ENCODE measurements at regions not wholly inside any gene's neighbourhood (a gene's known extent, or its start where the extent isn't known, plus 50 kb on each side); places are given as distances from the start of the nearest gene placed in this dataset.

DNA sequence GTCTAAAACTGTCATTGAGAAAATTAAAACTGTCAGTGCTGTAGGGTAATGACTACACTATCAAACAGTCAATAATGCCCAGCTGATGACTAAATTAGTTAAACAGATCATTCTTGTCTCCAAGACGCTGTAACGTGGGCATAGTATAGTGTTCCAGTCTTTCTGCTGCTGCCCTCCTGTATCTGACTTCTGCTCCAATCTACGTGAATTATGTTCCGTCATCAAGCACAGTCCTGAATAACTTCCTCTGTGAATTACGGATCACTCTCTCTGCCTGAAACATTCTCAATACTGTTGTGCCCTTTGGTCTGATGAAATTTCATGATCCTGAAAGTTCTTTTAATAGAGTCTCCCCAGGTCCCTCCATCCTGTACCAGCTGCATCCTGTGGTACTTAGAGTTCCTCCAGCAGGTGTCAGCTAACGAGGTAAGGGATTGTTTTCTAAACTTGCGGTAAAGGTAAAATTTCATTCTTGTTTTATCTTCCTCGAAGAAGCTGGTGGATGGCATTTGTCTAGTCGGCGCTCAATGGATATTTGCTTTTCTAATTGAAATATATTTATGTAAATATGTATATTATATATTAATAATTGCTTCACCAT lies 393.5 kb upstream of the ADARB2 start:
- H3K9ac ChIP-seq (ENCODE audit: low read length in 5 of 5), result no peak overlapping the region
- H3K27me3 ChIP-seq (ENCODE audit: control insufficient read depth in 5 of 5, insufficient read depth in 4 of 5, low read length in 5 of 5), result no peaks in the 10 kb centered on the region
- no peaks in the 10 kb centered on the region for H3K36me3 ChIP-seq (ENCODE audit: control insufficient read depth in 5 of 5, insufficient read depth in 5 of 5, low read length in 5 of 5)
- no peak overlapping the region for H3K4me3 ChIP-seq (ENCODE audit: low read depth in 1 of 5, low read length in 5 of 5)
- no peaks in the 10 kb centered on the region for H3K9me3 ChIP-seq (ENCODE audit: control insufficient read depth in 5 of 5, low read length in 5 of 5)
- H3K27ac ChIP-seq (ENCODE audit: low read depth, low read length), result no peak overlapping the region
- H3K4me1 ChIP-seq (ENCODE audit: control insufficient read depth in 5 of 5, insufficient read depth in 5 of 5, low read length in 5 of 5), result no peaks in the 10 kb centered on the region

DNA sequence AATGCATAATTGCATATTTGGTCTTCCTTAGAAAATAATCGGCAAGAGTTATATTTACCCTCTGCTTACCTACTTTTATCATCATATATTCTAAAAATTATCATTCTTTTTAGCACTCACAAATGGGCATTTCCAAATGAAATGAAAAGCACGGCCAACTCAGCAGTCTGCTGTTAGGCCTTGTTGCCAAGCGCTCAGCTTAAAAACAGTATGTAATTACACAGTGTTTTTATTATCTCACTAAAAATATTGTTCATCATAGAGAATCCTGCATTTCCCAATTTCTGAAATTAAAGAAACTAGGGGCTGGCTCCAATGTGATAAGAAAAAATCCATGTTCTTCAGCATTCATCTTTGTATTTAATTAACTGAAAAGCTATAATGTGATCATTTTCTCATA lies 391.7 kb upstream of the ADARB2 start:
- Histone ChIP-seq H3K9me3 (ENCODE audit: control insufficient read depth in 5 of 5, low read length in 5 of 5) (no peaks in the 10 kb centered on the region), H3K4me3 (ENCODE audit: low read depth in 1 of 5, low read length in 5 of 5) (no peak overlapping the region), H3K36me3 (ENCODE audit: control insufficient read depth in 5 of 5, insufficient read depth in 5 of 5, low read length in 5 of 5) (no peaks in the 10 kb centered on the region), H3K9ac (ENCODE audit: low read length in 5 of 5) (no peak overlapping the region), H3K27me3 (ENCODE audit: control insufficient read depth in 5 of 5, insufficient read depth in 4 of 5, low read length in 5 of 5) (no peaks in the 10 kb centered on the region), H3K4me1 (ENCODE audit: control insufficient read depth in 5 of 5, insufficient read depth in 5 of 5, low read length in 5 of 5) (no peaks in the 10 kb centered on the region), H3K27ac (ENCODE audit: low read depth, low read length) (no peak overlapping the region)

DNA sequence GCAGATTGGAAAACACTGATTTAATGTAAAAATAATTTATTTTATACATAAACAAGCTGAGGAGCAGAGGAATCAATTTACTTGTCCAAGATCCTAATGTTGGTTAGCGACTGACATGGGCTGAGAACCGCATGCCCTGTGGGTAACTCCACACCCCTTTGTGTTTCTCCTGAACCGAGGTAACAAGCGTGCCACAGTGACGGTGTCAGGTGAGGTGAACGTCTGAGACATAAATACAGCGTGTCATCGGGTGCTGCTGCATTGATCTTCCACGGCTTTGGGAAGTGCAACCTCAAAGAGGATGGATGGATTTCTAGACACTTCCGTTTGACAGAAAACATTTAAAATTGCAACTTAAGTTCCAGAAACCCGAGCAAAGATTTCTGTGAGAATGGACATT lies 386.8 kb upstream of the ADARB2 start:
- no peaks in the 10 kb centered on the region for H3K27me3 ChIP-seq (ENCODE audit: control insufficient read depth in 5 of 5, insufficient read depth in 4 of 5, low read length in 5 of 5)
- H3K9me3 ChIP-seq (ENCODE audit: control insufficient read depth in 5 of 5, low read length in 5 of 5), result no peaks in the 10 kb centered on the region
- no peaks in the 10 kb centered on the region for H3K36me3 ChIP-seq (ENCODE audit: control insufficient read depth in 5 of 5, insufficient read depth in 5 of 5, low read length in 5 of 5)
- H3K4me3 ChIP-seq (ENCODE audit: low read depth in 1 of 5, low read length in 5 of 5), result no peak overlapping the region
- no peak overlapping the region for H3K9ac ChIP-seq (ENCODE audit: low read length in 5 of 5)
- H3K4me1 ChIP-seq (ENCODE audit: control insufficient read depth in 5 of 5, insufficient read depth in 5 of 5, low read length in 5 of 5), result peaks cover 0 to 5% (median 0%) of the 10 kb centered on the region in 5 donors
- H3K27ac ChIP-seq (ENCODE audit: low read depth, low read length), result no peak overlapping the region

DNA sequence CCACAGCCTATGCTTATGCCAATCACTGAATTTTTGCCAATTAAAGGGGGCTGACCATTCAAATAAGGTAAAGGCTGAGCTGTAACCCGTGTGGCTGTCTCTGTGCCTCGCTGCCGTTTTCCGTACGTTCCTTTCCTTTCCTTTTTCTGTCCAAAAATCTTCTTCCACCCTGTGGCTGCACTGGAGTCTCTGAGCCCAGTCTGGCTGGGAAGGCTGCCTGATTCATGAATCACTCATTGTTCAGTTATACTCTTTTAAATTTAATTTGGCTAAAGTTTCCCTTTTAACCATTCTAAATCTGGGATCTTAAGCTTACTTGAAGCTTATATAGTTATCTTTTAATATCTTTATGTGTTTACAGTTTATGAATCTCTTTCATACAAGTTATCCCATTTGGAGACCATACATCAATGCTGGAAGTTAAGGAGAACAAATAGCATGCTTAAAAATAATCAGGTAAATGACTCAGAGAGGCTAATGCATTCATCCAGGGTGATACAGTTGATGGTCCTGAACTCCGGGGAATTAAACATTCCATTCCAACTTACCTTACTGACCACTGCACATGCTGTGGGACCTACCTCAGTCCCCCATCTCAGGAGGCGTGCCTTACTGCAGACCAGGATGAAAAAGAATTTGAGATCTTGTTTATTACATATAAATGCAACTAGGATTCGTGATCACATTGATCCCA lies 385.3 kb upstream of the ADARB2 start:
- peaks cover 0 to 4% (median 0%) of the 10 kb centered on the region in 5 donors for H3K9me3 ChIP-seq (ENCODE audit: control insufficient read depth in 5 of 5, low read length in 5 of 5)
- no peaks in the 10 kb centered on the region for H3K36me3 ChIP-seq (ENCODE audit: control insufficient read depth in 5 of 5, insufficient read depth in 5 of 5, low read length in 5 of 5)
- no peak overlapping the region for H3K4me3 ChIP-seq (ENCODE audit: low read depth in 1 of 5, low read length in 5 of 5)
- no peaks in the 10 kb centered on the region for H3K27me3 ChIP-seq (ENCODE audit: control insufficient read depth in 5 of 5, insufficient read depth in 4 of 5, low read length in 5 of 5)
- H3K4me1 ChIP-seq (ENCODE audit: control insufficient read depth in 5 of 5, insufficient read depth in 5 of 5, low read length in 5 of 5), result peaks cover 0 to 5% (median 0%) of the 10 kb centered on the region in 5 donors
- H3K9ac ChIP-seq (ENCODE audit: low read length in 5 of 5), result no peak overlapping the region
- H3K27ac ChIP-seq (ENCODE audit: low read depth, low read length), result no peak overlapping the region

DNA sequence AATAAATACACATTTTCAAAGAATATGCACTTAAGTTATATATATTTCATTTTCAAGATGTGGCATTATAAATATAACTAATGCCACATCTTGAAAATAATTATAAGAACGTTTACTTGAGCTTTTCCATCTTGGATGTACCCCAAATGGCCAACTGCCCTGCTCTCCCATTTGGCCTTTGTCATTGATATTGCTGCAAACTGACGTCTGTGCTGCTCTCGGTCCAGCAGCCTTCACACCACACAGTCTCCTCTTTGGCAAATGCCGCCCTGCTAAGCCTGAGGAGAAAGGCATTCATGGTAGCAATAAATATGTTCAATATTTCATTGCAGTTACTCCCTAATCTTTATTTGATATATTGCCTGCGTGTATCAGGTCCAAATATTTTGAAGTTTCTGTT lies 384.6 kb upstream of the ADARB2 start:
- H3K9ac ChIP-seq (ENCODE audit: low read length in 5 of 5), result no peak overlapping the region
- peaks cover 0 to 5% (median 0%) of the 10 kb centered on the region in 5 donors for H3K4me1 ChIP-seq (ENCODE audit: control insufficient read depth in 5 of 5, insufficient read depth in 5 of 5, low read length in 5 of 5)
- H3K27me3 ChIP-seq (ENCODE audit: control insufficient read depth in 5 of 5, insufficient read depth in 4 of 5, low read length in 5 of 5), result no peaks in the 10 kb centered on the region
- no peaks in the 10 kb centered on the region for H3K36me3 ChIP-seq (ENCODE audit: control insufficient read depth in 5 of 5, insufficient read depth in 5 of 5, low read length in 5 of 5)
- no peak overlapping the region for H3K4me3 ChIP-seq (ENCODE audit: low read depth in 1 of 5, low read length in 5 of 5)
- H3K27ac ChIP-seq (ENCODE audit: low read depth, low read length), result no peak overlapping the region
- peaks cover 0 to 11% (median 0%) of the 10 kb centered on the region in 5 donors for H3K9me3 ChIP-seq (ENCODE audit: control insufficient read depth in 5 of 5, low read length in 5 of 5)

DNA sequence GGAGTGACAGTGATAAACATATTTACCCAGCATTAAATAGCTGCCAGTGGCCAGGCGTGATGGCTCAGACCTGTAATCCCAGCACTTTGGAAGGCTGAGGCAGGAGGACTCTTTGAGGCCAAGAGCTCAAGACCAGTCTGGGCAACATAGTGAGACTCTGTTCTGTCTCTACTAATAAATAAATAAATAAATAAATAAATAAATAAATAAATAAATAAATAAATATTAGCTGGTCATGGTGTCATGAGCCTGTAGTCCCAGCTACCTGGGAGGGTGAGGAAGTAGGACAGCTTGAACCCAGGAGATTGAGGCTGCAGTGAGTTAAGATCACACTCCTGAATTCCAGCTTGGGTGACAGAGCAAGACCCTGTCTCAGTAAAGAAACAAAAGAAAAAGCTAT lies 384.0 kb upstream of the ADARB2 start:
- peaks cover 0 to 5% (median 0%) of the 10 kb centered on the region in 5 donors for H3K4me1 ChIP-seq (ENCODE audit: control insufficient read depth in 5 of 5, insufficient read depth in 5 of 5, low read length in 5 of 5)
- no peaks in the 10 kb centered on the region for H3K36me3 ChIP-seq (ENCODE audit: control insufficient read depth in 5 of 5, insufficient read depth in 5 of 5, low read length in 5 of 5)
- H3K9ac ChIP-seq (ENCODE audit: low read length in 5 of 5), result no peak overlapping the region
- H3K27me3 ChIP-seq (ENCODE audit: control insufficient read depth in 5 of 5, insufficient read depth in 4 of 5, low read length in 5 of 5), result no peaks in the 10 kb centered on the region
- H3K4me3 ChIP-seq (ENCODE audit: low read depth in 1 of 5, low read length in 5 of 5), result no peak overlapping the region
- no peak overlapping the region for H3K27ac ChIP-seq (ENCODE audit: low read depth, low read length)
- H3K9me3 ChIP-seq (ENCODE audit: control insufficient read depth in 5 of 5, low read length in 5 of 5), result peaks cover 0 to 13% (median 0%) of the 10 kb centered on the region in 5 donors

DNA sequence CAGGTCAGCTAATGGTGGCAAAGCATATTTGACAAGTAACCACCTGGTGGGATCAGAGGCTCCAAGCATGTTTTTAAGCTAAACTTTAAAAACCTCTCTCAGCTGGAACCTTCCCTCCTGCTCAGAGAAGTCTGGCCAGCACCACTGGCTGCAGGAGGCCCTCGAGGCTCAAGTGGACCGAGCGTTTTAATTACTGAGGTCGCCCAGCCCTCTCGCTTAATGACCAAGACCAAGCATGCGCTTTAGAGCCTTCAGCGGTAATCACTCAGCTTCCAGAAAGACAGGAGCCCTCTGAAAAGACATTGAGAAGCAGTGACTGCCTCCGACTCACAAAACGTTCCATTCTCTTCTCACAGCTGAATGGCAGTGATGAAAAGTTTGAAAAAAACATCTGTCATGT lies 383.4 kb upstream of the ADARB2 start:
- H3K27me3 ChIP-seq (ENCODE audit: control insufficient read depth in 5 of 5, insufficient read depth in 4 of 5, low read length in 5 of 5), result no peaks in the 10 kb centered on the region
- H3K4me3 ChIP-seq (ENCODE audit: low read depth in 1 of 5, low read length in 5 of 5), result no peak overlapping the region
- peaks cover 0 to 13% (median 0%) of the 10 kb centered on the region in 5 donors for H3K9me3 ChIP-seq (ENCODE audit: control insufficient read depth in 5 of 5, low read length in 5 of 5)
- H3K9ac ChIP-seq (ENCODE audit: low read length in 5 of 5), result no peak overlapping the region
- H3K36me3 ChIP-seq (ENCODE audit: control insufficient read depth in 5 of 5, insufficient read depth in 5 of 5, low read length in 5 of 5), result no peaks in the 10 kb centered on the region
- H3K27ac ChIP-seq (ENCODE audit: low read depth, low read length), result no peak overlapping the region
- peaks cover 0 to 5% (median 0%) of the 10 kb centered on the region in 5 donors for H3K4me1 ChIP-seq (ENCODE audit: control insufficient read depth in 5 of 5, insufficient read depth in 5 of 5, low read length in 5 of 5)

DNA sequence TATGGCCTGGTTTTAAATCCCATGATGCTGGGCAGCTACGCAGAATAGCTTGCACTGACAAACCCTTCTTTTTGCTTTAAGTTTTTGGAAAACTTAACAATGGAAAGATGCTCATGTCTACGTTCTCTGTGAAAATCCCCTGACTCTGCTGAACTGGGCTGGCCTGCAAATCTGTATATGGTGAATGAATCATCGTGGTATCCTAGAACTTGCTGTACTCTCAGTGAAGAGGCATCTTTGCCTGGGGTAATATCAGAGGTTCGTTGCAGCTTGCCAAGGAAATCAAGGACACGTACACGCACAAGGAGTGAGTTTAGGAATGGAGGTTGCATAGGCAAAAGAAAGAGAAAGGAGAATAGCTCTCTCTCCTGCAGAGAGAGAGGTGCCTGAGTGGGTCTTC lies 382.0 kb upstream of the ADARB2 start:
- Histone ChIP-seq H3K9ac (ENCODE audit: low read length in 5 of 5) (no peak overlapping the region), H3K4me3 (ENCODE audit: low read depth in 1 of 5, low read length in 5 of 5) (no peak overlapping the region), H3K27ac (ENCODE audit: low read depth, low read length) (no peak overlapping the region), H3K9me3 (ENCODE audit: control insufficient read depth in 5 of 5, low read length in 5 of 5) (peaks cover 0 to 13% (median 0%) of the 10 kb centered on the region in 5 donors), H3K4me1 (ENCODE audit: control insufficient read depth in 5 of 5, insufficient read depth in 5 of 5, low read length in 5 of 5) (peaks cover 0 to 5% (median 0%) of the 10 kb centered on the region in 5 donors), H3K27me3 (ENCODE audit: control insufficient read depth in 5 of 5, insufficient read depth in 4 of 5, low read length in 5 of 5) (no peaks in the 10 kb centered on the region), H3K36me3 (ENCODE audit: control insufficient read depth in 5 of 5, insufficient read depth in 5 of 5, low read length in 5 of 5) (no peaks in the 10 kb centered on the region)

DNA sequence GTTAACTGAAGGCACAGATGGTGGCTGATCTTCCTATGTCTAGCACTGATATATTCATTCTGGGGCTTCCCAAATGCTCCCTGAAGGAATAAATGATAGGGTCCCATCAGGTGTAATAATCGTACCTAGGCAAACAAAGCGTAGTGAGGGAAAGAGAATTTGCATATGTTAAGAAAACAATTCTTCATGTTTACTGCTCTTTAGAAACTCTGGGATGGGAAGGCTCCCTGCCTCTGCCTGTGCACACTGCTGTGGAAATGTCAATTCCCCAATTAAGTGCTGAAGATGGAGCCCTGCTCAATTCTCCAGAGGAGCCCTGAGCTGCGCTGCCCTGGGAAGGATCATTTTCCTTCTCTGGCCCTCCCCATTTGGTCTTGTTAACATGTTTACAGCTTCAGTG lies 380.9 kb upstream of the ADARB2 start:
- Histone ChIP-seq H3K9me3 (ENCODE audit: control insufficient read depth in 5 of 5, low read length in 5 of 5) (peaks cover 0 to 13% (median 0%) of the 10 kb centered on the region in 5 donors), H3K36me3 (ENCODE audit: control insufficient read depth in 5 of 5, insufficient read depth in 5 of 5, low read length in 5 of 5) (no peaks in the 10 kb centered on the region), H3K4me3 (ENCODE audit: low read depth in 1 of 5, low read length in 5 of 5) (no peak overlapping the region), H3K4me1 (ENCODE audit: control insufficient read depth in 5 of 5, insufficient read depth in 5 of 5, low read length in 5 of 5) (peaks cover 0 to 5% (median 0%) of the 10 kb centered on the region in 5 donors), H3K27me3 (ENCODE audit: control insufficient read depth in 5 of 5, insufficient read depth in 4 of 5, low read length in 5 of 5) (no peaks in the 10 kb centered on the region), H3K9ac (ENCODE audit: low read length in 5 of 5) (no peak overlapping the region), H3K27ac (ENCODE audit: low read depth, low read length) (no peak overlapping the region)

DNA sequence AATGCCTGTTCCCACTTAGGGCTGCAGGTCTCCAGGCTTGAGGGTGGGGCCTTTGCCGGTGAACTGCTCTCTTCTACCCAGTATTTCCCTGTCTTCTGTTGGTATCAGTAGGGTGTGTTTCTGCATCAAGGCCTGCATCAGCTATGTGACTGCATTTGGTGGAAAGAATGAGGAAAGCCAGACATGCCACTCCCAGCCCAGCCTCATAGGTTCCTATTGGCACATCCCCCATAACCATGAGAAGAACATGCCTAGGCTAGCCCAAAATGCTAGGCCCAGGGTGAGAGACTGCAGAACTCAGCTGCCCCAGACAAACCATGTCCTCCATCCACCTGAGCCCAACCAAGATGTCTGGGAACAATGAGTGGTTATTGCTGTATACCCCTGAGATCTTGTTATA lies 380.3 kb upstream of the ADARB2 start:
- Histone ChIP-seq H3K36me3 (ENCODE audit: control insufficient read depth in 5 of 5, insufficient read depth in 5 of 5, low read length in 5 of 5) (no peaks in the 10 kb centered on the region), H3K4me1 (ENCODE audit: control insufficient read depth in 5 of 5, insufficient read depth in 5 of 5, low read length in 5 of 5) (peaks cover 0 to 5% (median 0%) of the 10 kb centered on the region in 5 donors), H3K9ac (ENCODE audit: low read length in 5 of 5) (no peak overlapping the region), H3K27ac (ENCODE audit: low read depth, low read length) (no peak overlapping the region), H3K4me3 (ENCODE audit: low read depth in 1 of 5, low read length in 5 of 5) (no peak overlapping the region), H3K27me3 (ENCODE audit: control insufficient read depth in 5 of 5, insufficient read depth in 4 of 5, low read length in 5 of 5) (no peaks in the 10 kb centered on the region), H3K9me3 (ENCODE audit: control insufficient read depth in 5 of 5, low read length in 5 of 5) (peaks cover 0 to 13% (median 0%) of the 10 kb centered on the region in 5 donors)

All from subcutaneous abdominal adipose tissue (tissue), 5 donors.